GM19193 (cell line): ENCODE measurements at regions not wholly inside any gene's neighbourhood (a gene's known extent, or its start where the extent isn't known, plus 50 kb on each side); places are given as distances from the start of the nearest gene placed in this dataset.

Experiments used
- POLR2A ChIP-seq: IDR thresholded peaks from 4 replicates; pipeline ENCODE4 v1.6.1; 2011; ENCODE audit not compliant: insufficient read depth, insufficient read length; ENCODE audit errors: extremely low read depth

- no peak for TF ChIP-seq POLR2A
Measured at GRCh38 chr19:29040951-29041350, 172.0 kb downstream of the UQCRFS1 start.

- no peak for TF ChIP-seq POLR2A
Measured at GRCh38 chr19:29040292-29040691, 172.7 kb downstream of the UQCRFS1 start.

GRCh38 chr19:29031216-29031615 is 181.7 kb downstream of the UQCRFS1 start:
- no peak for TF ChIP-seq POLR2A

- no peak for TF ChIP-seq POLR2A
Measured at GRCh38 chr19:29029268-29029958, 183.5 kb downstream of the UQCRFS1 start.

GRCh38 chr19:29022599-29022998 is 190.4 kb downstream of the UQCRFS1 start:
- TF ChIP-seq POLR2A: no peak

GRCh38 chr19:29022165-29022564 is 190.8 kb downstream of the UQCRFS1 start:
- no peak for TF ChIP-seq POLR2A

GRCh38 chr19:29021232-29021916 is 191.6 kb downstream of the UQCRFS1 start:
- no peak for TF ChIP-seq POLR2A

- TF ChIP-seq POLR2A: no peak
Measured at GRCh38 chr19:29019403-29019802, 193.5 kb downstream of the UQCRFS1 start.

- no peak for TF ChIP-seq POLR2A
Measured at GRCh38 chr19:29018542-29018941, 194.4 kb downstream of the UQCRFS1 start.

- no peak for TF ChIP-seq POLR2A
Measured at GRCh38 chr19:29017788-29018187, 195.2 kb downstream of the UQCRFS1 start.

GRCh38 chr19:29016926-29017760 is 195.8 kb downstream of the UQCRFS1 start:
- no peak for TF ChIP-seq POLR2A

GRCh38 chr19:29016353-29016752 is 196.6 kb downstream of the UQCRFS1 start:
- no peak for TF ChIP-seq POLR2A

GRCh38 chr19:29015569-29015968 is 197.4 kb downstream of the UQCRFS1 start:
- TF ChIP-seq POLR2A: no peak

- TF ChIP-seq POLR2A: no peak
Measured at GRCh38 chr19:29014857-29015436, 198.0 kb downstream of the UQCRFS1 start.

GRCh38 chr19:29013988-29014387 is 199.0 kb downstream of the UQCRFS1 start:
- TF ChIP-seq POLR2A: no peak
